ENCODE measurements at regions not wholly inside any gene's neighbourhood (a gene's known extent, or its start where the extent isn't known, plus 50 kb on each side); places are given as distances from the start of the nearest gene placed in this dataset.

GRCh38 chr9:31950756-31951155, 433.7 kb upstream of the ACO1 start:
- Histone ChIP-seq H3K9me3 (no peaks in the 10 kb centered on the region), H3K36me3 (no peaks in the 10 kb centered on the region), H3K4me1 (ENCODE audit: insufficient read depth) (no peaks in the 10 kb centered on the region), H3K27me3 (no peaks in the 10 kb centered on the region), H3K4me3 (no peak overlapping the region), H3K27ac (no peak overlapping the region)
- DNase-seq: no peak
- WGBS, 3 donors: 68 to 83% (median 82%) methylated on average over 1 of the region's 1 CpG
- intact Hi-C loops (cut with DNase I): no loop called here
- TF ChIP-seq, protein P1, sequence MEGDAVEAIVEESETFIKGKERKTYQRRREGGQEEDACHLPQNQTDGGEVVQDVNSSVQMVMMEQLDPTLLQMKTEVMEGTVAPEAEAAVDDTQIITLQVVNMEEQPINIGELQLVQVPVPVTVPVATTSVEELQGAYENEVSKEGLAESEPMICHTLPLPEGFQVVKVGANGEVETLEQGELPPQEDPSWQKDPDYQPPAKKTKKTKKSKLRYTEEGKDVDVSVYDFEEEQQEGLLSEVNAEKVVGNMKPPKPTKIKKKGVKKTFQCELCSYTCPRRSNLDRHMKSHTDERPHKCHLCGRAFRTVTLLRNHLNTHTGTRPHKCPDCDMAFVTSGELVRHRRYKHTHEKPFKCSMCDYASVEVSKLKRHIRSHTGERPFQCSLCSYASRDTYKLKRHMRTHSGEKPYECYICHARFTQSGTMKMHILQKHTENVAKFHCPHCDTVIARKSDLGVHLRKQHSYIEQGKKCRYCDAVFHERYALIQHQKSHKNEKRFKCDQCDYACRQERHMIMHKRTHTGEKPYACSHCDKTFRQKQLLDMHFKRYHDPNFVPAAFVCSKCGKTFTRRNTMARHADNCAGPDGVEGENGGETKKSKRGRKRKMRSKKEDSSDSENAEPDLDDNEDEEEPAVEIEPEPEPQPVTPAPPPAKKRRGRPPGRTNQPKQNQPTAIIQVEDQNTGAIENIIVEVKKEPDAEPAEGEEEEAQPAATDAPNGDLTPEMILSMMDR (IDR thresholded peaks at IDR 0.05): no peak
- TF ChIP-seq POLR2A (IDR thresholded peaks at IDR 0.05) (no peak), EP300 (IDR thresholded peaks at IDR 0.05) (no peak)

DNA sequence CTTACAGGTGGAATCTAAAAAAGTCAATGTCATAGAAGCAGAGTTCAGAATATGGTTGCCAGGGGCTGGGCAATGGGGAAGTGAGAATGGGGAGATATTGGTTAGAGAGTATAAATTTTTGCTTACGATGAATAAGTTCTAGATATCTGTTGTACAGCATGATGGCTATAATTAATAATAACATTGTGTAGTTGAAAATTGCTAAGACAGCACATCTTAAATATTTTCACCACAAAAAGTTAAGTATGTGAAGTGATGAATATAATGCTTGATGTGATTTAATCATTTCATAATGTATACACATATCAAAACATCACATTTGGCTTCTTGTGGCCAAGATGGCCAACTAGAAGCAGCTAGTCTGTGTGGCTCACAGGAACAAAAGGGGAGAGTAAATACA, 425.9 kb upstream of the ACO1 start:
- Histone ChIP-seq H3K27me3 (no peaks in the 10 kb centered on the region), H3K9me3 (no peaks in the 10 kb centered on the region), H3K36me3 (no peaks in the 10 kb centered on the region), H3K4me1 (ENCODE audit: insufficient read depth) (no peaks in the 10 kb centered on the region), H3K4me3 (no peak overlapping the region), H3K27ac (no peak overlapping the region)
- no peak for DNase-seq
- 39 to 93% (median 88%) methylated on average over 1 of the region's 1 CpG for WGBS, 3 donors
- TF ChIP-seq, protein P1 (IDR thresholded peaks at IDR 0.05): no peak
- no peak for TF ChIP-seq EP300 (IDR thresholded peaks at IDR 0.05)
- no peak for TF ChIP-seq POLR2A (IDR thresholded peaks at IDR 0.05)
- intact Hi-C loops (cut with DNase I): no loop called here

DNA sequence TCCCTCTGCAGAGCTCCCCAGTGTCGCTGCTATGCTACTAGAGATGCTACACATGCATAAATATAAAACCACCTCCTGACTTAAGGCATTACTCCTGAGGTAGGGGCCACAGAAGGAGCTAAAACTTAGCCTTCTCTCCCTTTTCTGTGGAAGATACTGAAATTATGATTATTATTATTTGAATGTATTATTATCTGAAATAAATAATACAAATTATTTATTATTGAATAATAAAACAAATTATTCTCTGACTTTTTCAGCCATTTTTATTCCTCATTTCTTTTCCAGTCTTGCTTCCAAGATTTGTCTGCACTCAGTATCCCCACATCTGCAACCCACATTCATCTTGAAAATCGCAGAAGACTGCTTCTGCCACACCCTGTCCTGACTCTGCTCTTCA, 414.9 kb upstream of the ACO1 start:
- 69 to 77% (median 71%) methylated on average over 2 of the region's 2 CpGs for WGBS, 3 donors
- intact Hi-C loops (cut with DNase I): no loop called here
- no peaks in the 10 kb centered on the region for H3K9me3 ChIP-seq

DNA sequence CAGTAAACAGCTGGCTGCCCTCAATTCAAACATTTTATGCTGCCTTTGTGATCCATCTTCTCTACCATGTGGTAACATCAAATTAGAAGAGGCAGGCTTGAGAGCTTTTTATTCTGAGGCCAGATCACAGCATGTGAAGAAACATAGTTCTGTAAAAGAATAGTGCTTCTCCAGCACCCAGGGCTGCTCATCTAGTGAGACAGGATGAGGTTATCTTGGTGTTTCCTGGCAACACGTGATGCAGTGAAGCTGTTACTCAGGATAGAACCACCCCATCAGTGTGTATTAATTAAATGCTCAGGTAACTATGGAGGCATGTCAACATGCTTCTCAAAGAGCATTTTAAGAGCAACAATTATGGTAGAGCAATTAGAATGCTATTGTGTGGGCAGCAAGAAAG, 400.5 kb upstream of the ACO1 start:
- Histone ChIP-seq H3K4me3 (no peak overlapping the region), H3K27me3 (no peaks in the 10 kb centered on the region), H3K27ac (no peak overlapping the region), H3K9me3 (no peaks in the 10 kb centered on the region), H3K4me1 (ENCODE audit: insufficient read depth) (no peaks in the 10 kb centered on the region), H3K36me3 (no peaks in the 10 kb centered on the region)
- TF ChIP-seq POLR2A (IDR thresholded peaks at IDR 0.05): no peak
- TF ChIP-seq, protein P1 (IDR thresholded peaks at IDR 0.05): no peak
- TF ChIP-seq EP300 (IDR thresholded peaks at IDR 0.05): no peak
- intact Hi-C loops (cut with DNase I): no loop called here
- WGBS, 3 donors: 0 to 38% (median 28%) methylated on average over 1 of the region's 1 CpG
- DNase-seq: no peak

More for the DNA sequence above, 414.9 kb upstream of the ACO1 start:
- TF ChIP-seq EP300 (IDR thresholded peaks at IDR 0.05) (no peak), POLR2A (IDR thresholded peaks at IDR 0.05) (no peak)
- TF ChIP-seq, protein P1 (IDR thresholded peaks at IDR 0.05): no peak
- H3K27ac ChIP-seq: no peak overlapping the region
- no peak overlapping the region for H3K4me3 ChIP-seq
- H3K4me1 ChIP-seq (ENCODE audit: insufficient read depth): no peaks in the 10 kb centered on the region
- DNase-seq: no peak
- H3K27me3 ChIP-seq: no peaks in the 10 kb centered on the region
- no peaks in the 10 kb centered on the region for H3K36me3 ChIP-seq

DNA sequence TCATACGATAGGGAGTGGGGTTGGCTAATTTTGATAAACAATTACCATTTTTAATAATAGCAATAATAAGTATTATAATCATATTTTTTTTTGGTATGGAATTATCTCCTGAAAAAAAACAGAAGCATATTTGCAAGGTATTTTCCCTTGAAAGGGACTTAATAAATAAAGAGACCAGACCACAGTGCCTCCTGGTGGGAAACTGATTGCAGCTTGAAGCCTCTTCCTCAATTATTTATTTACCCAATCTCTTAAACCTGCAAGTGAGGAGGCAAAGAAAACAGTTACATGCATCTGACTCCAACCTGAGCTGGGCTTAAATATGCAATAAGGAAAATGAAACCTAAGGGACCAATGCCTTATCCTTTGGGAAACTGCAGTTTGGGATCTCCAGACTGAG, 388.1 kb upstream of the ACO1 start:
- WGBS, 3 donors: 41 to 61% (median 47%) methylated on average over 1 of the region's 1 CpG
- H3K4me3 ChIP-seq: no peak overlapping the region
- no peaks in the 10 kb centered on the region for H3K36me3 ChIP-seq
- no peaks in the 10 kb centered on the region for H3K27me3 ChIP-seq
- H3K27ac ChIP-seq: no peak overlapping the region
- no peaks in the 10 kb centered on the region for H3K4me1 ChIP-seq (ENCODE audit: insufficient read depth)
- no peaks in the 10 kb centered on the region for H3K9me3 ChIP-seq
- intact Hi-C loops (cut with DNase I): no loop called here
- no peak for DNase-seq
- TF ChIP-seq, protein P1 (IDR thresholded peaks at IDR 0.05): no peak
- TF ChIP-seq POLR2A (IDR thresholded peaks at IDR 0.05): no peak
- TF ChIP-seq EP300 (IDR thresholded peaks at IDR 0.05): no peak

All from ovary (tissue), 7 donors.